KMS-11 (cell line): ENCODE measurements at regions not wholly inside any gene's neighbourhood (a gene's known extent, or its start where the extent isn't known, plus 50 kb on each side); places are given as distances from the start of the nearest gene placed in this dataset.

ENCODE experiments used
- H2AFZ ChIP-seq: fragments of 200-600 bp; sonication (generic); 2 replicates; pipeline ENCODE4 v1.6.1; 2016; ENCODE audit warnings: antibody characterized with exemption, mixed run types, low read depth
- H3K27ac ChIP-seq: fragments of 200-600 bp; sonication (generic); 2 replicates; pipeline ENCODE4 v1.6.1; 2016; ENCODE audit warnings: mild to moderate bottlenecking, mixed run types
- H3K27me3 ChIP-seq: fragments of 200-600 bp; sonication (generic); 2 replicates; pipeline ENCODE4 v1.6.1; 2017; ENCODE audit warnings: mild to moderate bottlenecking, low read depth, mixed run types, moderate library complexity; ENCODE audit not compliant: insufficient read depth
- H3K36me3 ChIP-seq: fragments of 200-600 bp; sonication (generic); 2 replicates; pipeline ENCODE4 v1.6.1; 2017; ENCODE audit warnings: mild to moderate bottlenecking, mixed run types; ENCODE audit not compliant: insufficient read depth
- H3K4me1 ChIP-seq: fragments of 200-600 bp; sonication (generic); 2 replicates; pipeline ENCODE4 v1.6.1; 2016; ENCODE audit warnings: mild to moderate bottlenecking, low read depth, mixed run types; ENCODE audit not compliant: poor library complexity, severe bottlenecking
- H3K4me2 ChIP-seq: fragments of 200-600 bp; sonication (generic); 2 replicates; pipeline ENCODE4 v1.7.0; 2016; ENCODE audit warnings: mild to moderate bottlenecking, mixed run types
- H3K4me3 ChIP-seq: fragments of 200-600 bp; sonication (generic); IDR thresholded peaks from 2 replicates; pipeline ENCODE4 v1.6.1; 2017; ENCODE audit warnings: low read depth, low read length, mixed read lengths; ENCODE audit not compliant: insufficient read depth
- H3K79me2 ChIP-seq: fragments of 200-600 bp; sonication (generic); 2 replicates; pipeline ENCODE4 v1.6.1; 2016; ENCODE audit warnings: low read depth, mixed run types; ENCODE audit not compliant: insufficient read depth
- H3K9ac ChIP-seq: fragments of 200-600 bp; sonication (generic); 2 replicates; pipeline ENCODE4 v1.6.1; 2016; ENCODE audit warnings: mild to moderate bottlenecking, mixed run types
- H4K20me1 ChIP-seq: fragments of 200-600 bp; sonication (generic); 2 replicates; pipeline ENCODE4 v1.6.1; 2016; ENCODE audit warnings: mild to moderate bottlenecking, mixed run types; ENCODE audit not compliant: insufficient read depth
- TF ChIP-seq, protein P1 (sequence below): fragments of 200-600 bp; sonication (generic); conservative IDR thresholded peaks from 2 replicates; pipeline ENCODE4 v1.6.1; 2017; ENCODE audit warnings: low read depth, mild to moderate bottlenecking, antibody characterized with exemption, low read length, moderate library complexity, mixed read lengths

DNA sequence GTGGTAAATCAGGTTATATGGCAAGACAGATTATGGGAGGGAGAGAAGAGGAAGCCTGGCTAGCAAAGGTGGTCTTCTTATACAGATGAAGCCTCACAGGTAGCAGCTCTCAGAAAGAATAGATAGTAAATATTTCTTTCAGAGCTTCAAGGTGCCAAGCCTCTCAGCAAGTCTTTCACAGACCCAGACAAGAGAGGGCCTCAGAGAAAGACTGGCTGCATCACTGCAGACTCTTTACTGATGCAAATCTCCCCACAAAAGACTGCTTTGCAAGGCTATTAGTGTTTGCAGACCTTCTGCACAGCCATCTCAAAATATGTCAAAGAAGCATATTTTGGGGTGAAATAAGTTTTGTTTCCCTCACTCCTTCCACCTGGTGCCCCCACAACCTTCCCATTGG lies 372.4 kb upstream of the RND3 start:
- no peak overlapping the region for H2AFZ ChIP-seq
- TF ChIP-seq, protein P1, sequence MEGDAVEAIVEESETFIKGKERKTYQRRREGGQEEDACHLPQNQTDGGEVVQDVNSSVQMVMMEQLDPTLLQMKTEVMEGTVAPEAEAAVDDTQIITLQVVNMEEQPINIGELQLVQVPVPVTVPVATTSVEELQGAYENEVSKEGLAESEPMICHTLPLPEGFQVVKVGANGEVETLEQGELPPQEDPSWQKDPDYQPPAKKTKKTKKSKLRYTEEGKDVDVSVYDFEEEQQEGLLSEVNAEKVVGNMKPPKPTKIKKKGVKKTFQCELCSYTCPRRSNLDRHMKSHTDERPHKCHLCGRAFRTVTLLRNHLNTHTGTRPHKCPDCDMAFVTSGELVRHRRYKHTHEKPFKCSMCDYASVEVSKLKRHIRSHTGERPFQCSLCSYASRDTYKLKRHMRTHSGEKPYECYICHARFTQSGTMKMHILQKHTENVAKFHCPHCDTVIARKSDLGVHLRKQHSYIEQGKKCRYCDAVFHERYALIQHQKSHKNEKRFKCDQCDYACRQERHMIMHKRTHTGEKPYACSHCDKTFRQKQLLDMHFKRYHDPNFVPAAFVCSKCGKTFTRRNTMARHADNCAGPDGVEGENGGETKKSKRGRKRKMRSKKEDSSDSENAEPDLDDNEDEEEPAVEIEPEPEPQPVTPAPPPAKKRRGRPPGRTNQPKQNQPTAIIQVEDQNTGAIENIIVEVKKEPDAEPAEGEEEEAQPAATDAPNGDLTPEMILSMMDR, result no peak

DNA sequence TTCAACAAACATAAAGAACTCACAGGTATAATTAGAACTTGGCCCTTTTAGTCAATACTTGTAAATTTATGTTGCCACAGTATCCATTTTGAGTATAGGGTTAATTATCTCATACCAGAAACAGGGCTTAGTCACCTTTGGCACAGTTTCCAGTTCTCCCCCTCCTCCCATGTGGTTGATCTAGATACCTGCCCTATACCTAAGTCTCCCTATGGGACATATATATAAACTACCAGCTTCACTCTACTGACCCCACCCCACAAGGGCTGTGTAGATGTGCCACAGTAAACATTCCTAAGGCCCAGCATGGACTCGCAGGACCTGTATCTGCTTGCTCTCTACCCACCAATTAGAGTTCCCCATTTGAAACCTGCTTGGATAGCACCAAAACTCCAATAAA lies 371.7 kb upstream of the RND3 start:
- Histone ChIP-seq H3K27me3 (no peaks in the 10 kb centered on the region), H3K4me2 (no peak overlapping the region), H3K27ac (no peak overlapping the region), H2AFZ (no peak overlapping the region), H3K4me1 (no peaks in the 10 kb centered on the region), H3K9ac (no peak overlapping the region), H3K79me2 (no peaks in the 10 kb centered on the region), H4K20me1 (no peaks in the 10 kb centered on the region), H3K4me3 (no peak overlapping the region), H3K36me3 (no peaks in the 10 kb centered on the region)
- TF ChIP-seq, protein P1, result no peak

More for the DNA sequence above, 372.4 kb upstream of the RND3 start:
- Histone ChIP-seq H3K4me2 (no peak overlapping the region), H3K4me1 (no peaks in the 10 kb centered on the region), H3K27me3 (no peaks in the 10 kb centered on the region), H3K9ac (no peak overlapping the region), H3K4me3 (no peak overlapping the region), H3K27ac (no peak overlapping the region), H4K20me1 (no peaks in the 10 kb centered on the region), H3K79me2 (no peaks in the 10 kb centered on the region), H3K36me3 (no peaks in the 10 kb centered on the region)

DNA sequence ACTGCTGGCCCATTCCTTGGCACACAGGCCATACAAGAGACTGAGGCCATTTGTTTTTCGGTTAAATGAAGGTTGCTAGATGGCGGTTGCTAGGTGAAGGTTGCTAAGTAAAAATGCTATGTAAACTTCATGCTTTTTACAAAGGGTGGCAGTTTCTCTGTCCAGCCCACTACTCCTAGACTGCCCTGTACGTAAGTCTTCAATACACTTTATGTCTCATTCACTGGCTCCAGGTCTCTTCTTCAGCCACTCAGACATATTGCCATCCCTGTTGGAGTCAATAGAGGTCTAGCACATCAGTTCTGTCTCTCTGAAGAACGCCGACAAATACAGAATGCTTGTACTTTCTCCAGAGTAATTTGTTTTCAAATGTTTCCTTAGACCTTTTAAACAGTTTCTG lies 370.9 kb upstream of the RND3 start:
- Histone ChIP-seq H3K4me1 (no peaks in the 10 kb centered on the region), H3K79me2 (no peaks in the 10 kb centered on the region), H3K27ac (no peak overlapping the region), H3K9ac (no peak overlapping the region), H3K4me2 (no peak overlapping the region), H3K4me3 (no peak overlapping the region), H3K27me3 (no peaks in the 10 kb centered on the region), H4K20me1 (no peaks in the 10 kb centered on the region), H3K36me3 (no peaks in the 10 kb centered on the region), H2AFZ (no peak overlapping the region)
- TF ChIP-seq, protein P1, result no peak

DNA sequence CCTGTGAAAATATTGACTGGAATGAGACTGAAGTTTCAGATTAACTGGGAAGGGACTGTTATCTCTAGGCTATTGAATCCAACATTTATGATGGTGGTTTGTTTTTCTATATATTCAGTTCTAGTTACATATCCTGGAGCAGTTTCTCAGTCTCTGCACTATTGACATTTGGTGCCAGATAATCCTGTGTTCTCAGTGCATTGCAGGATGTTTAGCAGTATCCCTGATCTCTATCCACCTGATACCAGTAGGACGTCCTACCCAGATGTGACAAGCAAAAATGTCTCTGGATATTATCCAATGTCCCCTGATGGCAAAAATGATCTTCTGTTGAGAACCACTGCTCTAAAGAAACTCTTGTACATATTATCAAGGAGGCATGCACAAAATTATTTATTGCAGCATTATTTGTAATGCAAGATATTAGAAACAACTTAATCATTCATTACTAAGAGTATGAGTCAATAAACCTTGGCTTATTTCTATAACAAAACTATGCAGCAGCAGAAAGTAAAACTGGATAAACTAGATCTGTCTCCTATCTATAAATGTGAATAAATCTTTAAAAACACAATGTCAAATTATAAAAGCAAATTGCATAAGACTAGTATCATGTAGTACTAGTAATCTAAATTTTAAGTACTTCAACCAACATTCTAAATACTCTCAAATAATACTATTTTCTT lies 369.3 kb upstream of the RND3 start:
- no peak overlapping the region for H3K4me2 ChIP-seq
- H3K4me3 ChIP-seq, result no peak overlapping the region
- H3K4me1 ChIP-seq, result no peaks in the 10 kb centered on the region

More for the DNA sequence above, 369.3 kb upstream of the RND3 start:
- no peaks in the 10 kb centered on the region for H3K36me3 ChIP-seq
- H3K9ac ChIP-seq, result no peak overlapping the region
- H3K27ac ChIP-seq, result no peak overlapping the region
- TF ChIP-seq, protein P1, result no peak
- H3K27me3 ChIP-seq, result no peaks in the 10 kb centered on the region
- H2AFZ ChIP-seq, result no peak overlapping the region
- H3K79me2 ChIP-seq, result no peaks in the 10 kb centered on the region
- no peaks in the 10 kb centered on the region for H4K20me1 ChIP-seq
